HG03135 (cell line): ENCODE measurements at regions not wholly inside any gene's neighbourhood (a gene's known extent, or its start where the extent isn't known, plus 50 kb on each side); places are given as distances from the start of the nearest gene placed in this dataset.
"Not testable (repeated sequence)": the region's sequence is repeated elsewhere in the genome, so short reads cannot be mapped to it uniquely, and the experiment has no call there.

ENCODE experiments used
- ATAC-seq: cut with Tn5 transposase; IDR thresholded peaks from one replicate; pipeline ENCODE4 v1.9.1; 2021; ENCODE audit warnings: mild to moderate bottlenecking, moderate library complexity; ENCODE audit not compliant: unreplicated experiment

- ATAC-seq: no peak
Observed at GRCh38 chr15:96124436-96124835, 206.1 kb upstream of the NR2F2 start.

DNA sequence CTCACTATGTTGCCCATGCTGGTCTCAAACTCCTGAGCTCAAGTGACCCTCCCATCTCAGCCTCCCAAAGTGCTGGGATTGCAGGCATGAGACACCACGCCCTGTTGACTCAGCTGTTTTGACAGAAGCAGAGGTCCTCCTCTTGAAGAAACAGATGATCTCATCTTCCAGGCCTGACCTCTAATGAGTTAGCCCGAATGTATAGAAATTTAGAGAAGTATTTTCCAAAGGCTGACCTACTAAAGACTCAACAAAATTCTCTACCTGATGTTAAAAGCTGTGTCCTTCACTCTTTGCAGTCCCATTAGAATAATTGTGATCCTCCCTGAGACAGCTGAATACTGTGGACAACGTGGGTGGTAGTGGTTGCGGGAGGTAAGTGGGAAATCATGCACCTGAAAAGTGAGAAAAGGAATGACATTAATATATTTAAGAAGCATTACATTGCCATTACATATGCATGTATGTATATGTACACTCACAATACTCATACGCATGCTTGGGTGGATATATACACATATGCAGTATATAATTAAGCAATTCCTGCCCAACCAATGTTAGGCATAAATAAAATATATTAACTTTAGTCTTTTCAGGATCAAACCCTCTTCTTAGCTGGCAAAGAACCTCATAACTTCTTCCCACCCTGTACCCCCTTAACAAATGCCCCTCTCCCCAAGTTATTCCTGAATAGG is 204.6 kb upstream of the NR2F2 start:
- no peak for ATAC-seq

DNA sequence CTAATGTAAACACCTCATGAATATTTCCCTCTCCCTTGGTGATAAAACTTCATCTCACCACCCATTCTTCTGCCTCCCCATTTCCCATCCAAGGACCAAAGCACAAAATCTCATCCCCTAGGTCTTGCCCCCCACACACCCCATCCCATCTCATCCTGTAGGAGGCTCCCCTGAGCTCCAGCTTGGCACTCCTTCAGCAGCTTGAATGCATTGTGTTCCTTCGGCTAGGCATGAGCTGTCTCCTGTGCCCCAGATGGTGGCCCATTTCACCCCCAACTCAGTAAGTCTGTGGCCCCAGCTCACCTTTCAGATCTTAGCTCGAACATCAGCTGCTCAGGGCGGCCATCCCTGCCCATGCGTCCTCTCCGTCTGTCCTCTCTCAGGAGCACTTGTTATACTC is 203.6 kb upstream of the NR2F2 start:
- ATAC-seq: no peak

- ATAC-seq: no peak
Observed at GRCh38 chr15:96130734-96131133, 199.8 kb upstream of the NR2F2 start.

DNA sequence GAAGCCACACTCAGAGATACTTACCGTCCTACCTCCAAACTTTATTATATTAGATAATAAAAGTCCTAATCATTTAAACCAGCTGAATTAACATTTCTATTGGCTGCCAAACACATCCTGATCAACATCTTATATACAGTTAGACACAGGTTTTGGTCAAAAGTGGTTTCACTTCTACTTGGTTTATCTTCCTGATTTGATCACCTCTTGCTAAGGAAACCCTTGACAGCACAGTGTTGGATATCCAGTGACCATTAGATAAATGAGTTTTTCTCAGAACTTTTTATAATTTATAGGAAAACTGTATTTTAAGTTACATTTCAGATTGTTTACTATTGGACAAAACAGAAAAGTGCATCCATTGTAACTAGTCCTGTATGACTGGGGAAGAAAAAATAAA is 198.4 kb upstream of the NR2F2 start:
- ATAC-seq: no peak

GRCh38 chr15:96135166-96136093 is 195.1 kb upstream of the NR2F2 start:
- no peak for ATAC-seq

DNA sequence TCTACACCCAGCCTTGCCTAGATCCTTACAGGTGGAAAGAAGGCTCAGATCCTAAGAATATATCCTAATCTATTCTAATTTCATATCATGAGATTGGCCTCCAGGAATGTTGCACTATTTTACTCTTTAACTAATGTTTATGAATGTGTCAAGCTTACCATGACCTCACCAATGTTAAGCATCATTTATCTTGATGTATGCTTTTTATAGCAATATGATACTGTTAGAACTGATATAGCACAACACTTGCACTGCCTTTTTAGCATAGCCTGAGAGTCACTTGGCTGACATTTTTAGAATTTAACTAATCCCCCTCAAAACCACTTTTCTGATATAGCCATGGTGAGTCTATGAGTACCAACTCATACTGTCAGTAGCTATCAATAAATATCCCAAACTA is 191.5 kb upstream of the NR2F2 start:
- no peak for ATAC-seq

- no peak for ATAC-seq
Observed at GRCh38 chr15:96142498-96142897, 188.0 kb upstream of the NR2F2 start.

DNA sequence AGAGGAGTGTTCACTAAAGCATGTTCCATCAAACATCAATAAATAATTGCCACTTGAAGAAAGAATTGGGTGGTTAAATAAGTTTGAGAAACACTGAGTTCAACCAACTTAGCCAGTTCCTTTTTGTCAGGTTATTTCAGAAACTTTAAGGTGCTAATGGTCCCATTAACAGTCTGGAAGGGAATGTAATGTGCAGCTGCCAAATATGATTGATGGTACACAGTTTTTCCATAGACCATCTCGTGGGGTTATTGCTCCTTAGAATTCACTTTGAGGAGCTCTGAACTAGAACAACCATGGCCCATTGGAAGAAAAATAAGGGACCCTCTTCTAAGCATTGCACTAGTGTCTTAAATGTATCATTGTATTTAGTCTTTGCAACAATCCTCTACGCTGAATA is 185.8 kb upstream of the NR2F2 start:
- ATAC-seq: no peak

- no peak for ATAC-seq
Observed at GRCh38 chr15:96146726-96147125, 183.8 kb upstream of the NR2F2 start.

- no peak for ATAC-seq
Observed at GRCh38 chr15:96147267-96147666, 183.2 kb upstream of the NR2F2 start.

- ATAC-seq: no peak
Observed at GRCh38 chr15:96150254-96150653, 180.2 kb upstream of the NR2F2 start.

GRCh38 chr15:96151749-96152148 is 178.8 kb upstream of the NR2F2 start:
- not testable (repeated sequence) for ATAC-seq

DNA sequence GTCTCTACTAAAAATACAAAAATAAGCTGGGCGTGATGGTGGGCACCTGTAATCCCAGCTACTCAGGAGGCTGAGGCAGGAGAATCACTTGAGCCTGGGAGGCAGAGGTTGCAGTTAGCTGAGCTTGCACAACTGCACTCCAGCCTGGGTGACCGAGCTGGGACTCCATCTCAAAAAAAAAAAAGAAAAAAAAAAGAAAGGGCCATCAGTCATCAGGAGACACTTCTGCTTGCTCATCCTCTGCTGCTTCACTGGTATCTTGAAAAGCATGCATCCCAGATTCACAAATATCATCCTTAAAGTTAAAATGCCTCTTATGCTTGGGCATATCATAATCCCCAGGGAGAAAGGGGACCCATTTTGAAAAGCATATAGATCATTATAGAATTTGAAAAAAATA is 176.6 kb upstream of the NR2F2 start:
- ATAC-seq: no peak

DNA sequence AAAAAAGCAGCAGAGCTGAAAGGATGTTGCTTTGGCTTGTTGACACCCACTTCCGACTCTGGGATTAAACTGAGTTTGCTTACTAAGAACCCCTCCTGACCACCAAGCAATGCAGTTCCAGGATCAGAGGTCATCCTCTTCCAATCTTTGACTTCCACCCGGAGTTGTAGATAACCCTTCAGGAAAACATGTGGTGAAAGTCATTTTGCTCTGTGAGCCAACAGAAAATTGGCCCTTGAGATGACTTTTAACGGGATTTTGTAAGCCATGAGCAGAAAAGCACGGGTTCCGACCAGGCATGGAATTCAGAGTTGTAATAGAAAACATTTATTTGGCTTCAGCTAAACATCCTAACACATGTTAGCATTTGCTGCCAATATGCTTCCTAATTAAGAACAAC is 171.6 kb upstream of the NR2F2 start:
- ATAC-seq: no peak

DNA sequence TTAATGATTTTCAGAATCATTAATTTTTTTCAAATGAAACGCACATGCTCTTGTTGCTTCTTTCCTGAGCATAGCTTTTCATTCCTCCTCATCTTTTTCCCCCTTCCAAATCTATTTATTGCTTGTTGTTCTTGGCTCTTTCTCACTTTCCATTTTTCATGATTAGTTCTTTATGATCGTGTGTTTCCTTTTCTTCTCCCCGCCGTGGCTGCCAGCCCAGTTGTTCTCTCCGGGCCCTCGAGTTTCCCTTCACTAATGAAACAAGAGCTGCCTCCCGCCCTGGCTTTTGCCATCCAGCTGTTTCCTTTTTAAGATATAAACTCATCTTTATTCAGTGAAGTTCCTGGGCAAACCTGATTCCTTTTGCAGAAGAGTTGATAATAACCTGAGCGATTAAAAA is 170.2 kb upstream of the NR2F2 start:
- no peak for ATAC-seq

DNA sequence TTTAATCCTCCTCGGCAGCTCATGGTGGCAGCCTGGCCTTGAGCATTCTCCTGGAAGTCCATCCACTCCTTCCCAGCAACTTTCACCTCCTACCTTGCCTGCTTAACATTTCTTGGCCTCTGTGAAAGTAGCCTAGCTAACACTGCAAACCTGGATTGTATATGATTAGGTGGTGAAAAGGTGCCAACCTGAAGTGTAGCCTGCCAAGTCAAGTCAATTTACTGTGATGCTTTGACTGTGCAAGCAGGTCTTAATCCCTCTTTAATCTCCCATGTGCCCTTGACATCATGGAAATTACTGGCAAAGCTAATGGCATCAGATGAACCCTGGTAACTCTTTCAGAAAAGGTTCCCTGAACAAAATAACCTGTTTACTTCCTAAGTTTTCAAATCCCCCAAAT is 169.7 kb upstream of the NR2F2 start:
- no peak for ATAC-seq

DNA sequence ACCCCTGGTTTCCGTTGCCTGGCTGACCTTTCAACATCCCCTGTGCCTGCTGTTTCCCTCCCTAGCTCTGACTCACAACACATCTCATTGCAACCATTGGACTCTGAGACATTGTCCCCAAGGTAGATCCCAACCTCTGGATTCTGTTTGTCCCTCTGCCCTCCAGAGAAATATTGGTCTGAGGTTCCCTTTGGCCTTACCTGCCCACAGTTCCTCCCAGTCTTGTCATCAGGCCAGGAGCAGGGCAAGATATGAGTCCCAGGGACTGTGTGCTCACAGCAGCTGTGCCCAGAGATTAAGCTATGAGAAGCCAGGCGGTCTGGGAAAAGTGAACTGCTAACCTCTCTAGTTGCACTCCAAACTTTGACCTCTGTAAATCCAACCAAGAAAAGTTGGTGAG is 168.2 kb upstream of the NR2F2 start:
- no peak for ATAC-seq

- ATAC-seq: no peak
Observed at GRCh38 chr15:96165081-96165480, 165.4 kb upstream of the NR2F2 start.

DNA sequence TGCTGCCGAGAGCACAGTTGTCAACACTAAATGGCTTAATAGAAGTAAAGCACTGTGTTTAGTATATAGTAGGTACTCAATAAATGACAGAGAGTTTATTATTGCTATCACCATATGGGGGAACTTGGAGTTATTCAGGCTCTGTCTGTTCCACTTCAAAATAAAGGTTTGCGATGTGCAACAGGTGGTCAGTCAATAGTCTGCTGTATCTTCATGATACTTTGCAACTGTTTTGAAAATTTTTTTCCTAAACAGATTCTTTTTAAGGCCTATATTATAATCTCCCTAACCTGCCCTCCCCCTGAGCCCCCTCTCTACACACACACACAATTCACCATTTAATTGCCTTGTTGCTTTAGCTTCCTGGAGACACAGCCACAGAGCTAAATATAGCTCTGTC is 164.7 kb upstream of the NR2F2 start:
- no peak for ATAC-seq

- no peak for ATAC-seq
Observed at GRCh38 chr15:96166223-96167200, 164.0 kb upstream of the NR2F2 start.
